ENCODE measurements at regions not wholly inside any gene's neighbourhood (a gene's known extent, or its start where the extent isn't known, plus 50 kb on each side); places are given as distances from the start of the nearest gene placed in this dataset.
"Not testable (repeated sequence)": the region's sequence is repeated elsewhere in the genome, so short reads cannot be mapped to it uniquely, and the experiment has no call there.

DNA sequence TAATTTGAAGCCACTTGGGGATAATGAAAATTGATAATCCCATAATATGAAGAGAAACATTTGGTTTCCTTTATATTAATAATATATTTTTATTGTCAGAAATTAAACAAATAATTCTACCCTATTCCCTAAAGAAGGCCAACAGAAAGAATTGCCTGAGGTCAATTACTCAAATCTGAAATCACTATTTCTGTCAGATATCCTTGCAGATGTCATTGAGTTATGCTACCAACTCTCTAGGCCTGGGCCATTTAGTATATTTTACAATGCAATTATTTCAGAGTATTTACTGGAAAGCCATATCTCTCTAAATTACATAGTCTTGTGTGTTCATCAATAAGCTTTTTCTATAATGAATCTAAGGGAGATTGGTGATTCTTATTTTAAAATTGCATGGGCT lies 498.1 kb downstream of the KIF20B start:
- DNase-seq: no peak

DNA sequence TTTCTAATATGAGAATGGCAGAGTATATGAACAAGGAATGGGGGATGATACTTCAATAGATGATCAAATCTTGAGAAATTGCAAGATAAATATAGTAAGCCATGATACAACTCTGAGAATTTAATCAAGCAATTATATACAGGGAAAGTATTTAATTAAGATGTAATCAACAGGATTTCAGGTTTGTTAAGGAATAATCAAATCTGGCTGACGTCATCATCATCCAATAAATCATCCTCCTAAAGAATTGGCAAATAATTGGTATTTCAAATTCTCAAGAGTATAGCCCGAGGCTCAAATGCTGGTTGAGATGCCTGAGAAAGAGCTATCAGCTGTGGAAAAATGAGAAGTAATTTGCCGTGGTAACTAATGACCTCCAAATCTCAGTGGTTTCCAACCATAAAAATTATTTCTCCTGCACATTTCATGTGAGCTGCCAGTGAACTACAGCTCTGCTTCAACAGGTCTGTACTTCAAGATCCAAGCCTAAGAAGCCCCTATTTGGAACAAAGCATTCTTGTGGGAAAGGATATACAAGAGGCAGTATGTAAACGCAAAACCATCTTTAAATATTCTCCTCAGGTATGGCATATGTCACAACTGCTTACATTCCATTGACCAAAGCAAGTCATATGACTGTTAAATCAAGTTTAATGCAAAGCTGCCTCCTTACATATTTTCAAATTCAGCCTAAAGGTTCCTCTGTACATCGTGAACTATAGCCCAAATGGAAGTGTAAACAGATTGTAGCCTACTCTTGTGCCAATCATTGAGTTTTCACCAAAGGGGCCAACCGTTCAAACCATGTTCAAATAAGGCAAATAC lies 503.0 kb downstream of the KIF20B start:
- no peak for DNase-seq

DNA sequence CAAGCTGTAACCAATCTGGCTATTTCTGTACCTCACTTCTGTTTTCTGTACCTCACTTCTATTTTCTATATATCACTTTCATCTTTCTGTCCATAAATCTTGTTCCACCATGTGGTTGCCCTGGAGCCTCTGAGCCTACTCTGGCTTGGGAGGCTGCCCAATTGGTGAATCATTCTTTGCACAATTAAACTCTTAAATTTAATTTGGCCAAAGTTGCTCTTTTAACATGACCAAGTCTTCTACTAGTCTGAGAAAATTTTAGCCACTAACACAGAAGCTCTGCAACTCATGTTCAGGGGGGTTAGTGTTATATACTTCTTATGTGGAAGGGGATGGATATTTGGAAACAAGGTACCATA lies 503.5 kb downstream of the KIF20B start:
- no peak for DNase-seq

DNA sequence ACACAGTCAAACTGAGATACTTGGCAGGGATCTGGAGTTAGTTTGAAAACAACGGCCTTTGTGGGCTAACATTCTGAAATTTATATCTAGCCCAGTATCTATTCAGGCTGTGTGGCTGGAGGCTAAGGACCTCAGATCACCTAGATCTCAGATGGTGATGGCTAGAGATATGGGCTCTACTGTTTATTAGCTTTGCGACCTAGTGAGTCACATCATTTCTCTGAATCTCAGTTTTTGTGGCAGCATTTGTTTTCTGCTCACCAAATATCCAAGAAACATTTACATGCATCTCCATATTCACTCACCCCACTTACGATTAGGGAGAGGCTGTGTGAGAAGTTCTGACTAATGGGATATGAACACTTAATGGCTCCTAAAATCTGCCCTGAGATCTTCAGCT lies 503.9 kb downstream of the KIF20B start:
- no peak for DNase-seq

DNA sequence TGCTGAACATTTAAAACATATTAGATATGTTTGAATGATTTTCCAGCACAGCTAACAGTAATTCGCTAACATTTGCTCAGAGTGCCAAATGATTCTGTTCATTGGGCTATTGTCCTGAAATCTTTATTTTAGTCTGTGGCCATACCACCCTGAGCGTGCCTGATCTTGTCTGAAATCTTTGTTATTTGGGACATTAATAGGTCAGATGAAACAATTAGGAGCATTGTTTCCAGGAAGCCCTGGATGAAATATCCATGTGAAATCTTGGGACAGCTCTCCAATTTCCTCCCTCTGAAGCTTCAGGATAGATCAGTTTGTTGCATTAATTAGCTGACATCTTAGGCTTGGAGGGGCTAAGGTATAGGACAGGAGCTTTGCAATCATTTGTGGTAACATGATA lies 512.0 kb downstream of the KIF20B start:
- DNase-seq: no peak

DNA sequence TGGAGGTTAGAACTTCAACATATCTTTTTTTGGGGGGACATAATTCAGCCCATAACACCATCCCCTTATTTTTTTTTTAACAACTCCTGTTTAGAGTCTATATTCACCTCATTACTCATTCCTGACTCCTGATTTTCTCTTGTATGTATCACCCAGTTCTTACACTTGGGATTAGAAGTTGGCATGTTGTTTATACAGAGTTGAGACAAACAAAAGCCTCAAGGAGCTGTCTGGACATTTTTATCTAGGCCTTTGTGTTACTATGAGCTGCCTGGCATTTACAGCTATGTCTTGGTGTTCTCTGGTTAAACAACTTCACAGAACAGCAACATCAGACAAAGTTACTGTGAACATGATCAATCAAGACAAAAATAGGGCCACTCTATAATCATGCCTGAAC lies 517.5 kb downstream of the KIF20B start:
- no peak for DNase-seq

DNA sequence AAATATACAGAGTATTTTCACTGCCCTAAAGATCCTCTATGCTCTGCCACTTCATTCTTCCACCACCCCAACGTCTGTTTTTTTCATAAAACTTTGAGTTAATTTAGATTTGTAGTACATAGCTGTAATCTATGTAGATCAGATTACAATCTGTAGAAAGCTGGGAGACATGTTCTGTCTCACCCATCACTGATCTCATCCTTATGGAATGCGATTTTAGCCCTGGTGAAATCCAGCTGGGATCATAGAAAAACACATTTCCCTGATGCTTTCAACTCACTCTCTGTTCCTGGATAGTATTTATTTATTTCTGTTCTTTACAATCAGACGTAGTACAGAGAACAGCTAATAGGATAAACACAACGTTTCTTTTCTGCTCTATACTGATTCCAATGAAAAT lies 521.0 kb downstream of the KIF20B start:
- DNase-seq: no peak

DNA sequence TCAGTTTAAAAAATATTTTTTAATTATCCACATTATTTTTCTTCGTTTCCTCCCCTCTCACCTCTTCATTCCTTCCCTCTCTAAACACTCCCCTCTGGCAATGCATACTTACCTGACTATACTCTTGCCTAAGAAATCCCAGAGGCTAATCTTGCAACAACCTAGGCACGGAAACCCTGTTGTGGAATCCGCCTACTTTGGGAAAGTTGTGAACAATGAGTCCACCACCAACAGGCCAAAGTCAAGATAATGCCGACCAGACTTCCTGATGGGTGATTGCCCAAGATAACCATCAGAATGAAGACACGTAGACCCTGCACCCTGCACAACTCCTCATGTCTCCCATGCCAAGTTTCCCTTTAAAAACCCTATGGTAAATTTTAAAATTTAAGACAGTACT lies 521.5 kb downstream of the KIF20B start:
- no peak for DNase-seq

DNA sequence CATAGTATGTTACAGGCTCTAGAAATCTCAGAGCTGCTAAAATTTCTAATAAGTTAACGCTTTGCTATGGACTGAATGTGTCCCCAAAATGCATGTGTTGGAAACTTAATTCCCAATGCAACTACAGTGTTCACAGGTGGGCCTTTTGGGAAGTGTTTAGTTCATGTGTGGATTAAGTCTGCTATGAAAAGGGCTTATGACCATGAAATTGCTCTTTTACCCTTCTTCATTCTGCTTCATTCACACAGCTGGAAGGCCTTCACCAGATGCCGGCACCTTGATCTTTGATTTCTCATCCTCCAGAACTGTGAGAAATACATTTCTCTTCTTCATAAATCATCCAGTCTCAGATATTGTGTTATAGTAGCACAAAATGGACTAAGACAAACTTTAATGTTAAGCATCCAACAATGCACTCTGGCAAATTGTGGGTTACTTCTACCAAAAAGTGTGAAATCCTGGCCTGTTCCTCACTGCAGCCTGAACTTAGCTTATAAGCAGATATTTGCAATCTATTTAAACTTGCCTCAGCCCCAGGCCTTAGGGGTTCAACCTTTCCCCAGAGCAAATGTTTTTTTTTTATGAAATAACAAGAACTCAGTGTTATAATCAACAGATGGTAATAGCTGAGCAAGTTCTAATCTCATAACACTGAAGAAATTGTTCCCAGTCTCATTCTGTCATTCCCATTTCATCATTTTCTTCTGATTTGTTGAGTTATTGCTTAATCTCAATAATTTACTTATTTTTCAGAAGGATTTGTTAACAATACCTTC lies 523.6 kb downstream of the KIF20B start:
- DNase-seq: no peak

DNA sequence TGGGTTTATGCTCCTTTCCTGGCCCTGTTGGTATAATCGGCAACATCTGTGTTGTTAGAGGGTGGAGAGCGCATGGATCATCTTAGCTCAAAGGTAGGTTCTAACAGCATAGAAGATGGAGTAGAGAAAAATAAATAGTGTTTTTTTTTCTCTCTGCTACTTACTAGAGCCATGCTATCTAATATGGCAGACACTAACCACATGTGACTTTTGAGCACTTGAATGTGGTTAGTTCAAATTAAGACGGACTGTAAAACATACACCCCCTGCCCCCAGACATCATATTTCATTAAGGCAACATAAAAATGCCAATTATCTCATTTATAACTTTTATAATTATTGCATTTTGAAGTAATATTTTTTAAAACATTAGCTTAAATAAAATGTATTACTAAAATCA lies 525.1 kb downstream of the KIF20B start:
- no peak for DNase-seq

DNA sequence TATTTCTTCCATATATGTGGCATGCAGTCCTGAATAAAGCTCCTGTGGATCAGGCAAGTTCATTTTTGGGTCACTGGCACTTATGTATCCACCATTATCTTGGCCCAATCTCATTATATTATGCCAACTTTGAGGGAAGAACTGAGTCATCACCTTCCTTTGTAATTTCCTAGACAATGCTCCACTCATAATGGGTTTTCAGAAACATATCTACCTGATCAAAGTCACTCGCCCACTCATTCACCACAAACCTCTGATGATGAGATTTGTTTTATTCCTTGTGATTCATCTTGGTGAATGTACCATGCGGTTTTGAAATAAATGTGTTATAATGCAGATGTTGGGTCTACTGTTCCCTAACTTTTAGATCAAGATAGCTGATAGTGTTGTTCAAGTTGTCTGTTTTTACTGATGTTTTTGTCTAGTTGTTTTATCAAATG lies 525.8 kb downstream of the KIF20B start:
- DNase-seq: no peak

DNA sequence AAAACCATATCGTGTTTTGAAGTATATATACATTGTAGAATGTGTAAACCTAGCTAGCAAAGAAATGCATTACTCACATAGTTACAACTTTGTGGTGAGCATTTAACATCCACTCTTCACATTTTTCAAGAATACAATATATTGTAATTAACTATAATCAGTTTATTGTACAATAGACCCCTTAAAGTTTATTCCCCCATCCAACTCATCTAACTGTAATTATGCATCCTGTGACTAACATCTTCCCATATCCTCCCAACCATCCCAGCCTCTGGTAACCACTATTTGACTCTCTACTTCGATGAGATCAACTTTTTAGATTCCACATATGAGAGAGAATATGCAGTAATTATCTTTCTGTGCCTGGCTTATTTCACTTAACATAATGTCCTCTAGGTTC lies 526.4 kb downstream of the KIF20B start:
- no peak for DNase-seq

DNA sequence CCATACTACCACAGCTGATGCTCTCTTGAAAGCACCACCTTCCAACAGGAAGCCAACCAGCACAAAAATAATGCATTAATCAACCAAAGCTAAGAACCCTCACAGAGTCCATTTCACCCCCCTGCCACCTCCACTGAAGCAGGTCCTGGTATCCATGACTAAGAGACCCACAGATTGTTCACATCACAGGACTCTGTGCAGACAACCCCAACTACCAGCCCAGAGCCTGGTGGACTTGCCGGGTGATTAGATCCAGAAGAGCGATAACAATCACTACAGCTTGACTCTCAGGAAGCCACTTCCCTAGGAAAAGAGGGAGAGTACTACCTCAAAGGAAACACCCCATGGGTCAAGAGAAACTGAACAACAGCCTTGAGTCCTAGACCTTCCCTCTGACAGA lies 528.1 kb downstream of the KIF20B start:
- DNase-seq: no peak

DNA sequence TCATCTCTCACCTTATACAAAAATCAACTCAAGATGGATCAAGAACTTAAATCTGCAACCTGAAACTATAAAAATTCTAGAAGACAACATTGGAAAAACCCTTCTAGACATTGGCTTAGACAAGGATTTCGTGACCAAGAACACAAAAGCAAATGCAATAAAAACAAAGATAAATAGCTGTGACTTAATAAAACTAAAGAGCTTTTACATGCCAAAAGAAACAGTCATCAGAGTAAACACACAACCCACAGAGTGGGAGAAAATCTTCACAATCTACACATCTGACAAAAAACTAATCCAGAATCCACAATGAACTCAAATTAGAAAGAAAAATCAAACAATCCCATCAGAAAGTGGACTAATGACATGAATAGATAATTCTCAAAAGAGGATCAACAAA lies 532.4 kb downstream of the KIF20B start:
- DNase-seq: not testable (repeated sequence)

DNA sequence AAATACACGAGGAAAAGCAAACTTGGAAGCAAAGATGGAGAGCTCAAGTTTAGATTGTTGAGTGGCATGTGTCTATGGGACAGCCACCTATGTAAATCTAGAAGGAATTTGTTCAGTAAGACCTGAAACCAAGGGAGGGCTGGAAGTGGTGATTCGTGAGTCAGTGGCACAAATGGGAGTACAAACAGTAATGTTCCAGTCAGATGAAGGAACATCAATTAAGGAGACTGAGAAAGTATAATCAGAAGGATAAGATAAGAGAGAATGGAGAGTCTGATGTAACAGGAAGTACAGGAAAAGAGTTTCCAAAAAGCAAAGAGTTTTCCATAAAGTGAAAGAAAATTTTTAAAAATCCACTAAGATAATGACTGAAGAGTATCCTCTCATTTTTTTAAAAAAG lies 544.2 kb downstream of the KIF20B start:
- no peak for DNase-seq

DNA sequence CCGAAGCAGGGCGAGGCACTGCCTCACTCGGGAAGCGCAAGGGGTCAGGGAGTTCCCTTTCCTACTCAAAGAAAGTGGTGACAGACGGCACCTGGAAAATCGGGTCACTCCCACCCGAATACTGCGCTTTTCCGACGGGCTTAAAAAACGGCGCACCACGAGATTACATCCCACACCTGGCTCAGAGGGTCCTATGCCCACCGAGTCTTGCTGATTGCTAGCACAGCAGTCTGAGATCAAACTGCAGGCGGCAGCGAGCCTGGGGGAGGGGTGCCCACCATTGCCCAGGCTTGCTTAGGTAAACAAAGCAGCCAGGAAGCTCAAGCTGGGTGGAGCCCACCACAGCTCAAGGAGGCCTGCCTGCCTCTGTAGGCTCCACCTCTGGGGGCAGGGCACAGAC lies 549.4 kb downstream of the KIF20B start:
- DNase-seq: not testable (repeated sequence)

DNA sequence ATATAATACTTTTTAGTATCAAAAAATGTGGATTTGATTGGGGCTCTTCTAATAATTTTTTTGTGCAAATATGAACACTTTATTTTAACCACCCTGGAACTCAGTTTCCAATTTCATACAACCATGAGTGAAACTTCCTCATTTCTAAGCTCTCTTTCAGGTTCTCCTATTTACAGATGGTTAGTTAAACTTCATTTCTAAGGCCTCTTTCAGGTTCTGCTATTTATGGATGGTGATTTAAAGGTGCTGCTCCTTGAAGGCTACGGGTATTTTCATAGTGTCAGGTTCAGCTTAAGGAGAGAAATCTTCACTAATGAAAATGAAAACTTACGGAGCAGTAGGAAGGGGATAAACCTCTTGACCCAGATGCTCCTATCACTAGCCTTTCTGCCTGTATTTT lies 568.3 kb downstream of the KIF20B start:
- DNase-seq: no peak

DNA sequence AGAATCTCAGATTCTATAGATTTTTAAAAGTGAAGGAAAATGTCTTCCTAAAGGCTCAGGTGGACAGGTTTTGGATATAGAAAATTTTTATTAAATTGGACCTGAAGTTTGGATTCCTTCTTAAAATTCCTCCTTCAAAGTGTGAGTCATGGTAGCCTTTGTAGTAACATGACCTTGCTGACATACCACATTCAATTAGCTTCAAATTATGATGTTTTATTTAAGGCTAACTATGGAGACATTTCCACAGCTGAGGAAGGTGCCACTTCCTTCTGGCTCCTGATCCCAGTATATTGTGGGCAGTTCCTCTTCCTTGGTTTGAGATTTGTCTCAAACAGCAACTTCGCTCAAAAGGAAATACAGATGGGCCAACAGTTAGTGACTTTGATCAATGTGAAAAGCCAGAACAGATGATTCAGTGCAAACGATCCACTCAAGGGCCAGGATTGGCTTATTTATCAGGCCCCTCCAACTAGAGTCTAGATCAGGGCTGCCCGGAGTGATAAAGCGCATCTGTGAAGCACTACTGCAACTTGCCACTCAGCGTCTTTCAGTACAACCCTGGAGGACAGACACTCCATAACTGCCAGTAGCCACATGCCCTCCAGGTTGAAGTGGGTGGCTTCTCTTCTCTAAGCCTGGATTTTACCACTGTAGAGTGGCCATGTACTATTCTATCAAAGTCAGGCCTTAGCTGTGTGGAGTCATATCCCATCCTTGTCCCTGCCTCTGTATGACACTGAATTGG lies 573.5 kb downstream of the KIF20B start:
- DNase-seq: no peak

DNA sequence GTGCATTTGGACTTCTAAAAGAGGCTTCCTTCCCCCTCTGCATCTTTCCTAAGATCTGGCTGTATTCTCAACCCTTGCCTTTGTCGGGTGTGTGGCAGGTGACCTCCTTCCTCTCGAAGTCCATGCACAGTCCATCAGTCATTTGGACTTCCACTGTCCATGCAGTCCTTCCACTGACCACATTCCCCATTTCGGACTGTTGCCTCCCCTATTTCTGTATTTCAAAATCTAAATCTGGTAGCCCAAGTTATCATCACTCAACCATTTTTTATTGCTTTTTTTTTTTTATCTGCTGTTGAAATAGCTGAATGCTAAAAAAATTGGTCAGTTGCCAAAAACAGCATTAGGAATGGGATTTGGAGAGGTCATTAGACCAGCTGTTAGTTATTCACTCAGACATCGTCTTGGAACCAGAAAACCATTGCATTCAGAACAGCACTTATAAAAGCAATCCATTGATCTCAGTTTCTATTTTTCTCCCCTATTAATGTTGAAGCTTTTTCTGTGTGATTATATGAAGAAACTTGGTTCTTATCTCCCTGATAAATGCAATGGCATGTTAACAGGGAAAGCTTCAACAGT lies 575.6 kb downstream of the KIF20B start:
- no peak for DNase-seq

DNA sequence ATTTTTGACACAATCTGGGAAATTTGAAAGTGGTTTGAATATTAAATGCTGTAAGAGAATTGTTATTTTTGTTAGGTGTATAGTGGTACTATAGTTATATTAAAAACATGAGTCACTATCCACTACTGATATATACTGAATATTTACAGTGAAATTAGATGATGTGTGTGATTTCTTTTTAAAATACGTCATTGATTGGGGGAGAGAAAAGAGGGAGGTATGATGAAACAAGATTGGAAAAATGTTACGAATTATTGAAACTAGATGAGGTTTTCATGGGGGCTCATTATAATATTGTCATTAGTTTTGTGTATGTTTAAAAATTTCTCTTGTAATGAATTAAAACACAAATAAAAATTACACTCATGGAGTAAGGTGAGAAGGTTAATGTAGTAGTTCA lies 571.4 kb downstream of the HTR7 start:
- no peak for DNase-seq

DNA sequence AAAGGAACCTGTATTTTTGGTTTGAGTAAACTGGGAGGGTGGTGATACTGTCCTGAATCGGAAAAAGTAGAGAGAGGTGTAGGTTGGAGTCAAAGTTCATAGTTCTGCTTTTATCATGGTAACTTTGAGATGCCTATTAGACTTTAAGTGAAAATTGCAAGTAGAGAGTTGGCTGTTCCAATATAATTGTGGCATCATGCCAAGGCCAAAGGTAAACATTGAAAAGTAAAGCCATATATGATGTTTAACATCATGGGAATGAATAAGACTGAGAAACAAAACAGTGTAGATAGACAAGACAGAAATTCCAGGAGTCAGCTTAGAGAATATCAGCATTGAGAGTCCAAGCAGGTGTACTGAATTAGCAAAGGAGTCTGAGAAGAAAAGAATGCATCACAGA lies 570.9 kb downstream of the HTR7 start:
- no peak for DNase-seq

DNA sequence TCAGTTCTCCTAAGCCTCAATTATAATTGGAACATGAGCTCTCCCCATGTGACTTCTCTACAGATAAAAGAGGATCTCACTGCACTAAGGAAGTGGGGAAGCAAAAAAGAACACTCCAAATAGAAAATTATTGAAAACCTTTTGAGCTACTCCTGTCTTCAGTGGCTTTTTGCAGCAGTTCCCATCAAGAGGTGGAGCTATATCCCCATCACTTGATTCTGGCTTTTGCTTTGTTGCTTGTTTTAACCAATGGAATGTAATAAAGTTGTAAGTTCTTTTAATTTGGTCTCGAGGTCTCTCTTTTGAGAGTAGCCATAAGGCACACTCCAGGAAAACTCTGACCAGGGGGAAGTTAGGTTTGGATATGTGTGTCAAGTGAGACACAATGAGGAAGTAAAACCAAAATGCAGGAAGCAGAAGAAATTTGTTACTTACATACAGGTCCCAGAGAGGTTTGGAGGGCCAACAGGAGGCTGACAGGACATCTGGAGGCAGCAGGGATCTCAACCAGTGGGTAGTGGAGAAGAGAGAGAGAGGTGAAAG lies 569.4 kb downstream of the HTR7 start:
- no peak for DNase-seq

DNA sequence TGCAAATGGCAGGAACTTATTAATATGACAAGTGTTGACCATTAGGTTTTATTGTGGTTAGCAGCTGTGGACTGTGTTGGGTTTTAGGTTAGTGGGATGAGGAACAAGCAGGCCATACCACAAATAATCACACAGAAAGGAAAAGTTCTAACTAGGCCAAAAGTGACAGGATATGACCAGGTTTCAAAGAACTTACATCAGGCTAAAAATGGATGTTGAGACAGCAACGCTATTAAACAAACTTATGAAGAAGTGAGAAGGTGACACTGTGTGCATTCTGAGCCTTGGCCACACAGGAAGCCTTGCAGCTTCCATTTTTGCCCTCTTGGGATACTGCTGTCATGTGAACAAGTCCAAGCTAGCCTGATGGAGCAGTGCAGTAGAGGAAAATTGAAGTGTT lies 568.8 kb downstream of the HTR7 start:
- no peak for DNase-seq
